ENCODE measurements at regions not wholly inside any gene's neighbourhood (a gene's known extent, or its start where the extent isn't known, plus 50 kb on each side); places are given as distances from the start of the nearest gene placed in this dataset.

GRCh38 chr5:168066536-168067208, 224.8 kb upstream of the WWC1 start:
- Histone ChIP-seq H3K36me3 (no peaks in the 10 kb centered on the region), H3K27me3 (no peaks in the 10 kb centered on the region), H3K4me3 (no peak overlapping the region), H3K9me3 (no peaks in the 10 kb centered on the region), H3K27ac (no peak overlapping the region), H3K4me1 (no peaks in the 10 kb centered on the region)
- intact Hi-C loops (cut with DNase I), result no loop called here
- DNase-seq, result no peak
- TF ChIP-seq, protein P1, sequence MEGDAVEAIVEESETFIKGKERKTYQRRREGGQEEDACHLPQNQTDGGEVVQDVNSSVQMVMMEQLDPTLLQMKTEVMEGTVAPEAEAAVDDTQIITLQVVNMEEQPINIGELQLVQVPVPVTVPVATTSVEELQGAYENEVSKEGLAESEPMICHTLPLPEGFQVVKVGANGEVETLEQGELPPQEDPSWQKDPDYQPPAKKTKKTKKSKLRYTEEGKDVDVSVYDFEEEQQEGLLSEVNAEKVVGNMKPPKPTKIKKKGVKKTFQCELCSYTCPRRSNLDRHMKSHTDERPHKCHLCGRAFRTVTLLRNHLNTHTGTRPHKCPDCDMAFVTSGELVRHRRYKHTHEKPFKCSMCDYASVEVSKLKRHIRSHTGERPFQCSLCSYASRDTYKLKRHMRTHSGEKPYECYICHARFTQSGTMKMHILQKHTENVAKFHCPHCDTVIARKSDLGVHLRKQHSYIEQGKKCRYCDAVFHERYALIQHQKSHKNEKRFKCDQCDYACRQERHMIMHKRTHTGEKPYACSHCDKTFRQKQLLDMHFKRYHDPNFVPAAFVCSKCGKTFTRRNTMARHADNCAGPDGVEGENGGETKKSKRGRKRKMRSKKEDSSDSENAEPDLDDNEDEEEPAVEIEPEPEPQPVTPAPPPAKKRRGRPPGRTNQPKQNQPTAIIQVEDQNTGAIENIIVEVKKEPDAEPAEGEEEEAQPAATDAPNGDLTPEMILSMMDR (IDR thresholded peaks at IDR 0.05), result no peak
- ATAC-seq, result no peak

- TF ChIP-seq, protein P1 (IDR thresholded peaks at IDR 0.05), result no peak
- Histone ChIP-seq H3K27me3 (no peaks in the 10 kb centered on the region), H3K36me3 (no peaks in the 10 kb centered on the region), H3K4me3 (no peak overlapping the region), H3K4me1 (no peaks in the 10 kb centered on the region), H3K9me3 (no peaks in the 10 kb centered on the region), H3K27ac (no peak overlapping the region)
- intact Hi-C loops (cut with DNase I), result no loop called here
- DNase-seq (no peak), ATAC-seq (no peak)
Observed at GRCh38 chr5:168070761-168071160, 220.7 kb upstream of the WWC1 start.

GRCh38 chr5:168072665-168073064, 218.8 kb upstream of the WWC1 start:
- ATAC-seq, result no peak
- H3K27me3 ChIP-seq, result no peaks in the 10 kb centered on the region
- no peaks in the 10 kb centered on the region for H3K36me3 ChIP-seq
- H3K9me3 ChIP-seq, result no peaks in the 10 kb centered on the region
- H3K4me1 ChIP-seq, result no peaks in the 10 kb centered on the region
- TF ChIP-seq, protein P1 (IDR thresholded peaks at IDR 0.05), result no peak
- H3K27ac ChIP-seq, result no peak overlapping the region
- no peak for DNase-seq
- intact Hi-C loops (cut with DNase I), result no loop called here
- no peak overlapping the region for H3K4me3 ChIP-seq

DNA sequence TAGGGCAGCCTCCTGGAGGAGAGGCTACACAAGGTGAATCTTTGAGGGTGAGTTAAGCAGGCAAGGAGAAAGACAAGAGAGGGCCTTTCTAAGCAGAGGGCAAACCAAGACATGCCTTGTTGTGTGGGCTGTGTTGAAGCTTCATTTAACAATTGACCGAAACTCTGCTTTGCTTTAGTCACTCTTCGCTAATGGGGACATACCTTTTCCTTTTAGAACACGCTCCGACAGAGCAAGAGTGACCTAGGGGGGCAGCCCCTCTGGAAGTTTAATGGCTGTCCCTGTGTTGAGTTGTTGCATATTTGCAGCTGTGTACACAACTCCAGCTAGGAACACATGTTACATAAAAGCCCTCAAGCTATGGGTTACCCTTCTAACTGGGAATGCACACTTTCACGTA, 218.1 kb upstream of the WWC1 start:
- Histone ChIP-seq H3K9me3 (no peaks in the 10 kb centered on the region), H3K27ac (no peak overlapping the region), H3K27me3 (no peaks in the 10 kb centered on the region), H3K4me1 (no peaks in the 10 kb centered on the region), H3K4me3 (no peak overlapping the region), H3K36me3 (no peaks in the 10 kb centered on the region)
- intact Hi-C loops (cut with DNase I), result no loop called here
- TF ChIP-seq, protein P1 (IDR thresholded peaks at IDR 0.05), result no peak
- ATAC-seq (no peak), DNase-seq (no peak)

- ATAC-seq, result no peak
- H3K4me1 ChIP-seq, result no peaks in the 10 kb centered on the region
- H3K27me3 ChIP-seq, result no peaks in the 10 kb centered on the region
- H3K36me3 ChIP-seq, result no peaks in the 10 kb centered on the region
- TF ChIP-seq, protein P1 (IDR thresholded peaks at IDR 0.05), result no peak
- no peak overlapping the region for H3K27ac ChIP-seq
- H3K9me3 ChIP-seq, result no peaks in the 10 kb centered on the region
- H3K4me3 ChIP-seq, result no peak overlapping the region
- no peak for DNase-seq
- intact Hi-C loops (cut with DNase I), result no loop called here
Observed at GRCh38 chr5:168073991-168074800, 217.2 kb upstream of the WWC1 start.

All from upper lobe of right lung (tissue), 1 donor.